ENCODE measurements at regions not wholly inside any gene's neighbourhood (a gene's known extent, or its start where the extent isn't known, plus 50 kb on each side); places are given as distances from the start of the nearest gene placed in this dataset.

DNA sequence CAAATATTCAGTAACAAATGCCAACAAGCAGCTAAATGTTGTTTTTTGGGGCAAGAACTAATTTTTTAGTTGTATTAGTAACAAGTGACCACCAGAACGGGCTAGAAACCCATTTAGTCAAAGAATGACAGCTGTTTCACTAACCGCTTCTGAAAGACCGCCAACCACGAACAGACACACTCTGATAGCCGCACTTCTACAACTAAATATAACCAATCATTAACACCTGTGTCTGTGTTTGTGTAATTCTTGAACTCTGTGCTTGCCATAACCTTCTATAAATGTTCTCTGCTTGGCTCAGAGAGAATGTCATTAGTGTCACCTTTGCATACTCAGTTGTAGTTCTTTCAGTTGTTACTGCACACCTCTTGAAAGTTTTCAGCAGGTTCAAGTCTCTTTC is 526.3 kb upstream of the LRRTM1 start:
- Histone ChIP-seq H3K4me3 (no peak overlapping the region), H3K4me1 (no peaks in the 10 kb centered on the region), H3K9me3 (no peaks in the 10 kb centered on the region), H3K27ac (no peak overlapping the region), H3K27me3 (no peaks in the 10 kb centered on the region), H3K36me3 (no peaks in the 10 kb centered on the region)
- TF ChIP-seq, protein P1, sequence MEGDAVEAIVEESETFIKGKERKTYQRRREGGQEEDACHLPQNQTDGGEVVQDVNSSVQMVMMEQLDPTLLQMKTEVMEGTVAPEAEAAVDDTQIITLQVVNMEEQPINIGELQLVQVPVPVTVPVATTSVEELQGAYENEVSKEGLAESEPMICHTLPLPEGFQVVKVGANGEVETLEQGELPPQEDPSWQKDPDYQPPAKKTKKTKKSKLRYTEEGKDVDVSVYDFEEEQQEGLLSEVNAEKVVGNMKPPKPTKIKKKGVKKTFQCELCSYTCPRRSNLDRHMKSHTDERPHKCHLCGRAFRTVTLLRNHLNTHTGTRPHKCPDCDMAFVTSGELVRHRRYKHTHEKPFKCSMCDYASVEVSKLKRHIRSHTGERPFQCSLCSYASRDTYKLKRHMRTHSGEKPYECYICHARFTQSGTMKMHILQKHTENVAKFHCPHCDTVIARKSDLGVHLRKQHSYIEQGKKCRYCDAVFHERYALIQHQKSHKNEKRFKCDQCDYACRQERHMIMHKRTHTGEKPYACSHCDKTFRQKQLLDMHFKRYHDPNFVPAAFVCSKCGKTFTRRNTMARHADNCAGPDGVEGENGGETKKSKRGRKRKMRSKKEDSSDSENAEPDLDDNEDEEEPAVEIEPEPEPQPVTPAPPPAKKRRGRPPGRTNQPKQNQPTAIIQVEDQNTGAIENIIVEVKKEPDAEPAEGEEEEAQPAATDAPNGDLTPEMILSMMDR (IDR thresholded peaks at IDR 0.05) = no peak
- no peak for FAIRE-seq
- no peak for DNase-seq
- intact Hi-C loops (cut with DNase I) = no loop called here
- 67 to 79% methylated on average over 5 of the region's 5 CpGs for WGBS, 2 donors
- no peak for ATAC-seq

DNA sequence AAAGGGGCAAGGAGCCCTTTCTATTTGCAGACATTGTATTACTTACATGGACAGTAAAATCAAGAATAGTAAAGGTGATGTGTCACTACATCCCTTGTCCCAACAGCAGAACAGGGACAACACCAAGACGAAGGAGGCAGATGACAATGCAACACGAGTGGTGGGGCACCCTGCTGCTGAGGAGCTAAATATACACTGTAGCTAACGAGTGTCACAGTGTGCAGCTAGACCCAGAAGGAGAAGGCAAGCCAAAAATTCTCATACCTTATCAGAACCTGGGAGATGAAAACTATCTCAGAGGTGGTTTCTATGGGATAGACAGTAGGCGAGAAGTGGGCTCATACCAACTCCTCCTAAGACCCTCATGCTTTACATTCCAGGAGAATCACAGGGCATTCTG is 518.4 kb upstream of the LRRTM1 start:
- H3K4me3 ChIP-seq = no peak overlapping the region
- DNase-seq = no peak
- no peak overlapping the region for H3K27ac ChIP-seq
- TF ChIP-seq, protein P1 (IDR thresholded peaks at IDR 0.05) = no peak
- H3K9me3 ChIP-seq = no peaks in the 10 kb centered on the region
- no peak for ATAC-seq
- WGBS, 2 donors = 44 to 49% methylated on average over 4 of the region's 4 CpGs
- FAIRE-seq = no peak
- no peaks in the 10 kb centered on the region for H3K36me3 ChIP-seq
- H3K4me1 ChIP-seq = no peaks in the 10 kb centered on the region
- intact Hi-C loops (cut with DNase I) = no loop called here
- H3K27me3 ChIP-seq = no peaks in the 10 kb centered on the region

DNA sequence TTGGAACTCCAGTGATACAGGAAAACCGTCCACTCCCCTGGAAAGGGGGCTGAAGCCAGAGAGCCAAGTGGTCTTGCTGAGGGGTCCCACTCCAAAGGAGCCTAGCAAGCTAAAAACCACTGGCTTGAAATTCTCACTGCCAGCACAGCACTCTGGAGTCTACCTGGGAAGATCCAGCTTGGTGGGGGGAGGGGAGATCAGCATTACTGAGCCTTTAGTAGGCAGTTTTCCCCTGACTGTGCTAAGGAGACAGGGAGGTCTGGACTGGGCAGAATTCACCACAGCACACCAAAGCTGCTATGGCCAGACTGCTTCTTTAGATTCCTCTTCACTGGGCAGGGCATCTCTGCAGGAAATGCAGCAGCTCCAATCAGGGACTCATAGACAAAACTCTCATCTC is 510.7 kb upstream of the LRRTM1 start:
- ATAC-seq (no peak), FAIRE-seq (no peak), DNase-seq (no peak)
- Histone ChIP-seq H3K36me3 (no peaks in the 10 kb centered on the region), H3K9me3 (no peaks in the 10 kb centered on the region), H3K4me3 (no peak overlapping the region), H3K27me3 (no peaks in the 10 kb centered on the region), H3K4me1 (no peaks in the 10 kb centered on the region), H3K27ac (no peak overlapping the region)
- WGBS, 2 donors = 38 to 71% methylated on average over 1 of the region's 1 CpG
- TF ChIP-seq, protein P1 (IDR thresholded peaks at IDR 0.05) = no peak
- intact Hi-C loops (cut with DNase I) = no loop called here

DNA sequence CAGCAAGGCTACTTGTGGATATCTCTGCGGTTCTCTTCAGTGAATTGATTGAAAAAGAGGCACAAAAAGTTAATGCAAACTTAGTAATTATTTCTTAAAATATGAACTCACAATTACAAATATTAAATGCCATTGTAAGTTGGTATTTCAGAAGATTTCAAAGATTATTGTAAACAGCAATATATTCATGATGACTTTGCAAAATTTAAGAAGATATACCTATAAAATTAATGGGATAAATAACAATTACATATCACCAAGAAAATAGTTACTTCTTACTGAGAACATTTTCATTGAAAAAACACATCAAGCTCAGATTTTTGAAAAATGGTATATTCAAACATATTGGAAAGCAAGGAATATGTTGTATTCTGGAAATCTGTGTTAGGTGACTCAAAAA is 482.0 kb upstream of the LRRTM1 start:
- WGBS, 2 donors = 0% methylated on average over 1 of the region's 1 CpG
- H3K4me3 ChIP-seq = no peak overlapping the region
- DNase-seq (no peak), FAIRE-seq (no peak), ATAC-seq (no peak)
- TF ChIP-seq, protein P1 (IDR thresholded peaks at IDR 0.05) = no peak
- no peaks in the 10 kb centered on the region for H3K9me3 ChIP-seq
- H3K36me3 ChIP-seq = no peaks in the 10 kb centered on the region
- H3K27ac ChIP-seq = no peak overlapping the region
- H3K4me1 ChIP-seq = no peaks in the 10 kb centered on the region
- H3K27me3 ChIP-seq = no peaks in the 10 kb centered on the region
- intact Hi-C loops (cut with DNase I) = no loop called here

DNA sequence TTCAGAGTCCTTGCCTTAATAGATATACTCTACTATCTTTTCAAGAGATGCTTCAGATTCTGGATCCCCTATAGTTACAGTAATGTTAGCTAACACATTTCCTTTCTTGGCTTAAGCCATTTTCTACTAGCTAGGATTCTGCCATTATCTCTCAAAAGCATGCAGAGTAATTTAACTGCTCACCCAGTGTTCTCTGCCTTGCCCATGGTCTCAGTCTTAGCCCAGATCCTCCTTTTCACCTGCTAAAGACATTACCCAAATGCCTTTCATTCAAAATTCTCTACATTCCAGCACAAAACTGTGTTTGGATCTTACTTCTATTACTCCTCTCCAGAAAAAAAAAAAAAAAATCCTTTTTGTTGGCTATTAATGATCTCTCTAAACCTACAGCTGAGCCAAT is 474.2 kb upstream of the LRRTM1 start:
- no peak for FAIRE-seq
- intact Hi-C loops (cut with DNase I) = no loop called here

More for the DNA sequence above, 474.2 kb upstream of the LRRTM1 start:
- H3K27me3 ChIP-seq = no peaks in the 10 kb centered on the region
- H3K4me3 ChIP-seq = no peak overlapping the region
- no peaks in the 10 kb centered on the region for H3K4me1 ChIP-seq
- no peak for DNase-seq
- TF ChIP-seq, protein P1 (IDR thresholded peaks at IDR 0.05) = no peak
- H3K9me3 ChIP-seq = no peaks in the 10 kb centered on the region
- no peaks in the 10 kb centered on the region for H3K36me3 ChIP-seq
- no peak overlapping the region for H3K27ac ChIP-seq
- no peak for ATAC-seq

Data from pancreas (tissue), 10 donors.